H1 (cell line): ENCODE measurements at regions not wholly inside any gene's neighbourhood (a gene's known extent, or its start where the extent isn't known, plus 50 kb on each side); places are given as distances from the start of the nearest gene placed in this dataset.

Experiments
- CTCF ChIA-PET: fragments of 300-600 bp; sonication (Branson Sonifier 250); formaldehyde crosslinking; loops from one replicate; lab custom pipeline; 2021; ENCODE audit not compliant: partially characterized antibody; lab: Charles Lee
- POLR2A ChIA-PET: fragments of 300-600 bp; sonication (Branson Sonifier 250); formaldehyde crosslinking; loops from one replicate; lab custom pipeline; 2021; ENCODE audit warnings: inconsistent platforms; ENCODE audit not compliant: partially characterized antibody; lab: Charles Lee
- DNase-seq, 2 experiments: peaks; one replicate each; pipeline versions ENCODE4 v3.0.0 to v3.0.0-alpha.2; 2010 to 2022; ENCODE audit warnings: low spot score in 2 of 2, low read depth in 1 of 2, mixed read lengths in 1 of 2
- FAIRE-seq: peaks from 2 replicates; lab custom pipeline; 2011; peaks lifted over from hg19 to GRCh38; lab: Jason Lieb, UNC
- H2AFZ ChIP-seq: 2 replicates; pipeline ENCODE4 v1.8.1; 2012; ENCODE audit warnings: low read length, inconsistent platforms
- H2AK5ac ChIP-seq: 2 replicates; pipeline ENCODE4 v1.6.1; 2013; ENCODE audit warnings: low read depth, low read length
- H2BK120ac ChIP-seq: replicated peaks from 2 replicates; pipeline ENCODE3; 2013; ENCODE audit warnings: low read depth, low read length, inconsistent platforms
- H2BK12ac ChIP-seq: 2 replicates; pipeline ENCODE4 v1.6.1; 2013; ENCODE audit warnings: low read depth, low read length
- H2BK15ac ChIP-seq: 2 replicates; pipeline ENCODE4 v1.6.1; 2013; ENCODE audit warnings: low read length
- H2BK20ac ChIP-seq: 2 replicates; pipeline ENCODE4 v1.6.1; 2013; ENCODE audit warnings: low read length
- H2BK5ac ChIP-seq: 2 replicates; pipeline ENCODE4 v1.6.1; 2013; ENCODE audit warnings: low read depth, low read length
- H3K14ac ChIP-seq: 2 replicates; pipeline ENCODE4 v1.6.1; 2013; ENCODE audit warnings: inconsistent platforms; ENCODE audit not compliant: insufficient read length
- H3K18ac ChIP-seq: 2 replicates; pipeline ENCODE4 v1.6.1; 2013; ENCODE audit warnings: low read length; ENCODE audit errors: extremely low read depth
- H3K23ac ChIP-seq: 2 replicates; pipeline ENCODE4 v1.6.1; 2013; ENCODE audit warnings: inconsistent platforms; ENCODE audit not compliant: insufficient read length
- H3K23me2 ChIP-seq: 2 replicates; pipeline ENCODE4 v1.6.1; 2013; ENCODE audit warnings: low read depth, low read length
- H3K27ac ChIP-seq: 2 replicates; pipeline ENCODE4 v1.6.1; 2011; ENCODE audit warnings: low read depth, low read length, inconsistent platforms
- H3K27me3 ChIP-seq, 4 experiments: replicated peaks in 1 of 4; 1 replicate in 1 of 4; 2 replicates in 3 of 4; pipeline versions ENCODE4 v1.6.1 to v1.8.1; 2011 to 2013; ENCODE audit warnings: low read length in 3 of 4, mild to moderate bottlenecking in 3 of 4, inconsistent platforms in 2 of 4, mixed read lengths in 2 of 4, moderate library complexity in 1 of 4; ENCODE audit not compliant: control insufficient read depth in 3 of 4, insufficient read depth in 3 of 4; ENCODE audit errors: extremely low read depth in 1 of 4
- H3K36me3 ChIP-seq, 4 experiments: 2 replicates each; pipeline versions ENCODE4 v1.6.1 to v1.8.1; 2011 to 2013; ENCODE audit warnings: mild to moderate bottlenecking in 4 of 4, low read length in 3 of 4, moderate library complexity in 2 of 4, control low read depth in 1 of 4, inconsistent platforms in 1 of 4; ENCODE audit not compliant: insufficient read depth in 4 of 4, control insufficient read depth in 2 of 4
- H3K4ac ChIP-seq: replicated peaks from 2 replicates; pipeline ENCODE3; 2013; ENCODE audit warnings: low read length, low read depth, mixed read lengths, inconsistent platforms; ENCODE audit not compliant: insufficient read length
- H3K4me1 ChIP-seq, 4 experiments: replicated peaks in 1 of 4; 1 replicate in 1 of 4; 2 replicates in 3 of 4; pipeline versions ENCODE4 v1.6.1 to v1.8.1; 2011 to 2013; ENCODE audit warnings: low read length in 3 of 4, inconsistent platforms in 2 of 4, mixed read lengths in 1 of 4; ENCODE audit not compliant: insufficient read depth in 4 of 4, control insufficient read depth in 3 of 4
- H3K4me2 ChIP-seq, 2 experiments: 2 replicates each; pipeline versions ENCODE4 v1.6.1 to v1.8.1; 2011 to 2013; ENCODE audit warnings: low read depth in 2 of 2, low read length in 2 of 2, control low read depth in 1 of 2, inconsistent platforms in 1 of 2, mild to moderate bottlenecking in 1 of 2; ENCODE audit not compliant: insufficient read depth in 1 of 2
- H3K4me3 ChIP-seq, 4 experiments: fragments of 200-600, 300-600 bp in 1 of 4; sonication (generic), shearing (Covaris generic), sonication (Bioruptor Twin) in 1 of 4; 2 replicates each; pipeline versions ENCODE4 v1.5.1 to v1.8.1; 2011 to 2016; ENCODE audit warnings: low read length in 4 of 4, low read depth in 3 of 4, control low read depth in 2 of 4, inconsistent platforms in 2 of 4, mild to moderate bottlenecking in 2 of 4, mixed read lengths in 1 of 4, moderate library complexity in 1 of 4; ENCODE audit not compliant: insufficient read depth in 2 of 4; ENCODE audit errors: extremely low read depth in 1 of 4
- H3K56ac ChIP-seq: replicated peaks from 2 replicates; pipeline ENCODE3; 2013; ENCODE audit warnings: low read depth, mild to moderate bottlenecking, mixed read lengths, low read length, inconsistent platforms; ENCODE audit not compliant: insufficient read length
- H3K79me1 ChIP-seq: 2 replicates; pipeline ENCODE4 v1.6.1; 2013; ENCODE audit warnings: low read depth, low read length, control low read depth
- H3K79me2 ChIP-seq, 2 experiments: 2 replicates each; pipeline versions ENCODE4 v1.6.1 to v1.8.1; 2012 to 2013; ENCODE audit warnings: low read length in 2 of 2, mild to moderate bottlenecking in 2 of 2, inconsistent platforms in 1 of 2; ENCODE audit not compliant: insufficient read depth in 2 of 2, control insufficient read depth in 1 of 2
- H3K9ac ChIP-seq, 4 experiments: replicated peaks in 1 of 4; 1 replicate in 1 of 4; 2 replicates in 3 of 4; pipeline versions ENCODE4 v1.6.1 to v1.8.1; 2011 to 2013; ENCODE audit warnings: low read depth in 3 of 4, low read length in 3 of 4, control low read depth in 2 of 4, mild to moderate bottlenecking in 2 of 4, moderate library complexity in 2 of 4, inconsistent platforms in 1 of 4; ENCODE audit errors: extremely low read depth in 1 of 4
- H3K9me3 ChIP-seq, 2 experiments: 2 replicates each; pipeline versions ENCODE4 v1.6.1 to v1.8.1; 2012 to 2013; ENCODE audit warnings: mild to moderate bottlenecking in 2 of 2, moderate library complexity in 2 of 2, control low read depth in 1 of 2, inconsistent platforms in 1 of 2, low read depth in 1 of 2, low read length in 1 of 2, mixed read lengths in 1 of 2; ENCODE audit not compliant: insufficient read depth in 2 of 2
- H4K20me1 ChIP-seq, 2 experiments: replicated peaks in 1 of 2; 2 replicates each; pipeline versions ENCODE3 to v1.8.1; 2011 to 2013; ENCODE audit warnings: inconsistent platforms in 2 of 2, low read length in 2 of 2, mild to moderate bottlenecking in 1 of 2; ENCODE audit not compliant: insufficient read depth in 2 of 2, control insufficient read depth in 1 of 2
- H4K5ac ChIP-seq: 2 replicates; pipeline ENCODE4 v1.6.1; 2013; ENCODE audit warnings: low read length, low read depth, mixed read lengths, inconsistent platforms; ENCODE audit not compliant: insufficient read length
- H4K8ac ChIP-seq: 2 replicates; pipeline ENCODE4 v1.8.0; 2013; ENCODE audit warnings: mild to moderate bottlenecking, moderate library complexity, low read length, inconsistent platforms; ENCODE audit not compliant: insufficient read depth; ENCODE audit errors: extremely low read depth
- H4K91ac ChIP-seq: replicated peaks from 2 replicates; pipeline ENCODE3; 2013; ENCODE audit warnings: low read length, mixed read lengths, inconsistent platforms; ENCODE audit not compliant: insufficient read length
- CEBPB ChIP-seq: IDR thresholded peaks from 2 replicates; pipeline ENCODE4 v1.6.1; 2012; ENCODE audit warnings: low read depth, low read length
- CHD1 ChIP-seq: IDR thresholded peaks from 2 replicates; pipeline ENCODE4 v1.6.1; 2012; ENCODE audit warnings: low read depth, low read length, improper control_type of control experiment
- CTBP2 ChIP-seq: IDR thresholded peaks from 2 replicates; pipeline ENCODE4 v1.7.0; 2011; ENCODE audit warnings: borderline replicate concordance, mild to moderate bottlenecking, moderate library complexity, mixed read lengths, low read length; ENCODE audit not compliant: insufficient read depth, insufficient read length
- EP300 ChIP-seq, 2 experiments: IDR thresholded peaks; 1 replicate in 1 of 2; 2 replicates in 1 of 2; pipeline ENCODE4 v1.6.1; 2011 to 2012; ENCODE audit warnings: low read depth in 2 of 2, low read length in 2 of 2, mild to moderate bottlenecking in 2 of 2, borderline replicate concordance in 1 of 2, inconsistent platforms in 1 of 2, moderate library complexity in 1 of 2
- HDAC6 ChIP-seq: IDR thresholded peaks from one replicate; pipeline ENCODE4 v1.7.1; 2012; ENCODE audit warnings: low read depth, mild to moderate bottlenecking, inconsistent platforms, low read length, moderate library complexity
- KDM5A ChIP-seq: fragments of 200-600 bp; IDR thresholded peaks from 2 replicates; pipeline ENCODE4 v1.7.1; 2012; ENCODE audit warnings: mild to moderate bottlenecking, low read length, inconsistent platforms, mixed read lengths
- RAD21 ChIP-seq, 2 experiments: IDR thresholded peaks in 1 of 2; conservative IDR thresholded peaks in 1 of 2; 2 replicates each; pipeline ENCODE4 v1.6.1; 2011; ENCODE audit warnings: low read depth in 2 of 2, low read length in 2 of 2, improper control_type of control experiment in 1 of 2, inconsistent platforms in 1 of 2, mild to moderate bottlenecking in 1 of 2, moderate library complexity in 1 of 2
- SRF ChIP-seq: IDR thresholded peaks from 2 replicates; pipeline ENCODE4 v1.6.1; 2011; ENCODE audit warnings: mild to moderate bottlenecking, low read depth, low read length, moderate library complexity
- SUZ12 ChIP-seq: fragments of 200-600 bp; sonication (generic); IDR thresholded peaks from 2 replicates; pipeline ENCODE4 v1.6.1; 2012; ENCODE audit warnings: mild to moderate bottlenecking, inconsistent platforms, low read length, moderate library complexity, mixed read lengths
- TEAD4 ChIP-seq: IDR thresholded peaks from 2 replicates; pipeline ENCODE4 v1.6.1; 2012; ENCODE audit warnings: low read depth, low read length, inconsistent platforms, mixed read lengths
- WGBS, 2 experiments: shearing (Covaris generic) in 1 of 2; methylation state at CpG; one replicate each; pipeline versions ENCODE4 v1.1.6 to v1.1.7; 2013 to 2015; ENCODE audit warnings: low lambda C conversion rate in 2 of 2, mixed read lengths in 2 of 2, inconsistent platforms in 1 of 2, low coverage in 1 of 2, missing lambda C conversion rate in 1 of 2; ENCODE audit not compliant: insufficient replicate concordance in 2 of 2, insufficient coverage in 1 of 2, insufficient read length in 1 of 2; ENCODE audit errors: extremely low coverage in 1 of 2, missing lambda C conversion rate in 1 of 2; 5-methylcytosine and 5-hydroxymethylcytosine counted together
- TF ChIP-seq, protein P1 (sequence below): IDR thresholded peaks from 2 replicates; pipeline ENCODE4 v1.6.1; 2011; ENCODE audit warnings: low read depth, mild to moderate bottlenecking, low read length; ENCODE audit not compliant: insufficient read depth

DNA sequence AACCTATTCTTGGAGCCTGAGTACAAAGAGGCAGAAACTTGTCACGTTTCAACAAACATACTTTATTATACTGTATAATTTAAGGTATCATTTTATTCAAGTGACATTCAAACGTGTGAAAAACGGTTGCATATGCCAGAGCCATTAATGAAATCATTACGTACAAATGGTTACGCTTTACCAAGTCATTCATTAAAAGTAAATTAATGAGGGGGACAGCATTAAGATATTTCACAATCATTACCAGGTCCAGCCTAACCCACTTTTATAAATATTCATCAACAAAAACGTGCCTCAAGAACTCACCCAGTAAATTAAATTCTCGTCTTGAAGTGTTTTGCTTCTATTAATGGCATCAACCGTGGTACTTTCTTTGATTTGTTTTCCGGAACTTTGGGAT, 253.0 kb downstream of the RPS24 start:
- CTCF ChIA-PET = no interaction called here
- no peak overlapping the region for H3K56ac ChIP-seq
- peaks cover 0 to 4% (median 0%) of the 10 kb centered on the region in 4 experiments; a peak in 2 of 7 replicates for H3K27me3 ChIP-seq
- H3K4me1 ChIP-seq = peaks cover 0 to 13% (median 8%) of the 10 kb centered on the region in 4 experiments; a peak in 6 of 7 replicates
- no peak overlapping the region for H2BK15ac ChIP-seq
- no peaks in the 10 kb centered on the region for H3K79me2 ChIP-seq
- no peak overlapping the region for H3K18ac ChIP-seq
- no peaks in the 10 kb centered on the region for H3K9me3 ChIP-seq
- H3K79me1 ChIP-seq = no peaks in the 10 kb centered on the region
- WGBS, 2 experiments = 85% methylated on average over 9 of the region's 9 CpGs; no CpG with 5 or more reads in 1 of the 2 experiments
- no peak overlapping the region for H2BK120ac ChIP-seq
- H2AK5ac ChIP-seq = no peak overlapping the region
- no peak overlapping the region for H4K8ac ChIP-seq
- H4K5ac ChIP-seq = no peak overlapping the region
- FAIRE-seq = no peak
- TF ChIP-seq, protein P1, sequence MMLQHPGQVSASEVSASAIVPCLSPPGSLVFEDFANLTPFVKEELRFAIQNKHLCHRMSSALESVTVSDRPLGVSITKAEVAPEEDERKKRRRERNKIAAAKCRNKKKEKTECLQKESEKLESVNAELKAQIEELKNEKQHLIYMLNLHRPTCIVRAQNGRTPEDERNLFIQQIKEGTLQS = no peak
- TF ChIP-seq CTBP2 (no peak), TEAD4 (no peak), CHD1 (no peak), HDAC6 (no peak), EP300 (IDR thresholded peaks at IDR 0.05; ENCODE audit: borderline replicate concordance in 1 of 2, low read depth in 2 of 2, low read length in 2 of 2) (no peak), RAD21 (IDR thresholded peaks at IDR 0.05 in 1 of 2, conservative IDR thresholded peaks at IDR 0.05 in 1 of 2; ENCODE audit: low read depth in 2 of 2, low read length in 2 of 2) (no peak), SUZ12 (no peak), KDM5A (no peak), SRF (no peak), CEBPB (no peak)
- no peak overlapping the region for H2BK5ac ChIP-seq
- H4K20me1 ChIP-seq = peaks cover 0 to 1% of the 10 kb centered on the region in 2 experiments
- H3K4ac ChIP-seq = no peak overlapping the region
- H3K9ac ChIP-seq = no peak overlapping the region
- H3K14ac ChIP-seq = no peak overlapping the region
- no peak overlapping the region for H2AFZ ChIP-seq
- no peak overlapping the region for H3K4me3 ChIP-seq
- DNase-seq = no peak
- POLR2A ChIA-PET = no interaction called here
- H2BK12ac ChIP-seq = no peak overlapping the region
- no peak overlapping the region for H3K23ac ChIP-seq
- H4K91ac ChIP-seq = no peak overlapping the region
- H2BK20ac ChIP-seq = no peak overlapping the region
- no peak overlapping the region for H3K4me2 ChIP-seq
- no peak overlapping the region for H3K27ac ChIP-seq
- H3K36me3 ChIP-seq = no peaks in the 10 kb centered on the region
- no peaks in the 10 kb centered on the region; the same call in 1 of the 2 replicates for H3K23me2 ChIP-seq
